ENCODE measurements at regions not wholly inside any gene's neighbourhood (a gene's known extent, or its start where the extent isn't known, plus 50 kb on each side); places are given as distances from the start of the nearest gene placed in this dataset.

- Histone ChIP-seq H3K4me1 (ENCODE audit: control insufficient read depth, insufficient read depth, low read length) (no peaks in the 10 kb centered on the region), H3K27me3 (replicated peaks; ENCODE audit: control insufficient read depth, insufficient read depth, low read length) (no peaks in the 10 kb centered on the region), H3K9me3 (ENCODE audit: control insufficient read depth, low read length) (no peaks in the 10 kb centered on the region), H3K4me3 (ENCODE audit: low read length) (no peak overlapping the region), H3K36me3 (ENCODE audit: control insufficient read depth, insufficient read depth, low read length, severe bottlenecking) (no peaks in the 10 kb centered on the region), H3K9ac (ENCODE audit: low read length) (no peak overlapping the region)
- DNase-seq (ENCODE audit: low read depth): no peak
These were observed 945.8 kb upstream of the CRIM1 start for GRCh38 chr2:35409762-35410161.

DNA sequence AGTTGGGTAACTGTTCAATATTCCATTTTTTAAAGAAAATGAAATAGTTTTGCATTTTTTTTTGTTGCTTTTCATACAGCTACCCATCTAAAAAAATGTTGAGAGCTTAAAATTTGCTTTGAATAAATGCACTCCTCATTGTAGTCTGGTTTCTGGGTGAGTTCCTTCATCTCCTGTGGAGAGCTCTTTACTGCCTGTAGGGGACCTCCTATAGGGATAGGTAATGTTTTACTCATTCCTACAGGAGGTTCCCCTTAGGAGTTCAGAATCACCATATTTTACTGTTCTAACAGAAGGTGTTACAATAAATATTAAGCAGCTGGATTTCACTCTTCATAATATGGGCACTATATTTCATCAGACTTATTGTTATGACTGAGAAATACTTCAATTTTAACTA lies 947.3 kb upstream of the CRIM1 start:
- Histone ChIP-seq H3K36me3 (ENCODE audit: control insufficient read depth, insufficient read depth, low read length, severe bottlenecking) (no peaks in the 10 kb centered on the region), H3K9me3 (ENCODE audit: control insufficient read depth, low read length) (no peaks in the 10 kb centered on the region), H3K4me1 (ENCODE audit: control insufficient read depth, insufficient read depth, low read length) (no peaks in the 10 kb centered on the region), H3K27me3 (replicated peaks; ENCODE audit: control insufficient read depth, insufficient read depth, low read length) (no peaks in the 10 kb centered on the region), H3K9ac (ENCODE audit: low read length) (no peak overlapping the region), H3K4me3 (ENCODE audit: low read length) (no peak overlapping the region)
- DNase-seq (ENCODE audit: low read depth): no peak

- Histone ChIP-seq H3K4me1 (ENCODE audit: control insufficient read depth, insufficient read depth, low read length) (no peaks in the 10 kb centered on the region), H3K9ac (ENCODE audit: low read length) (no peak overlapping the region), H3K9me3 (ENCODE audit: control insufficient read depth, low read length) (no peaks in the 10 kb centered on the region), H3K4me3 (ENCODE audit: low read length) (no peak overlapping the region), H3K36me3 (ENCODE audit: control insufficient read depth, insufficient read depth, low read length, severe bottlenecking) (no peaks in the 10 kb centered on the region), H3K27me3 (replicated peaks; ENCODE audit: control insufficient read depth, insufficient read depth, low read length) (no peaks in the 10 kb centered on the region)
- DNase-seq (ENCODE audit: low read depth): no peak
These were observed 963.7 kb upstream of the CRIM1 start for GRCh38 chr2:35391736-35392442.

DNA sequence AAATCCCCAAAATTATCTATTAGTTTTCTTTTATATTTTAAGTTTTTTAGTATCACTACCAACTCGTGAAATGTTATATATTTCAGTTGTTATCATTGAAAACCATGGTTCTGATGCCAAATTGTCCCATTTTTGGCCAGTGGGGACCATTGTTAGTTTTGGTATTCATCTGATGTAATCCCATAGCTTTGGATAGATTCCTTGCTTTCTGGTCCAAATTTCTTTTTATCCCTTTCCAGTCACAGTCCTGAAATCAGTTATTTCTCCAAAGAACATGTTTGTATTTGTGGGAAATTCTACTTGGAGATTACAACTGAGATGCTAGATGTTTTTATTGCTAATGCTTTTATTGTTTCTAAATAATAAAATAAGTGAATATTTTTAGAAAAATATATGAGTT lies 976.8 kb upstream of the CRIM1 start:
- Histone ChIP-seq H3K9ac (ENCODE audit: low read length) (no peak overlapping the region), H3K36me3 (ENCODE audit: control insufficient read depth, insufficient read depth, low read length, severe bottlenecking) (no peaks in the 10 kb centered on the region), H3K27me3 (replicated peaks; ENCODE audit: control insufficient read depth, insufficient read depth, low read length) (no peaks in the 10 kb centered on the region), H3K4me1 (ENCODE audit: control insufficient read depth, insufficient read depth, low read length) (no peaks in the 10 kb centered on the region), H3K9me3 (ENCODE audit: control insufficient read depth, low read length) (no peaks in the 10 kb centered on the region), H3K4me3 (ENCODE audit: low read length) (no peak overlapping the region)
- DNase-seq (ENCODE audit: low read depth): no peak

- H3K4me1 ChIP-seq (ENCODE audit: control insufficient read depth, insufficient read depth, low read length): no peaks in the 10 kb centered on the region
These were observed 980.7 kb upstream of the CRIM1 start for GRCh38 chr2:35374845-35375244.

DNA sequence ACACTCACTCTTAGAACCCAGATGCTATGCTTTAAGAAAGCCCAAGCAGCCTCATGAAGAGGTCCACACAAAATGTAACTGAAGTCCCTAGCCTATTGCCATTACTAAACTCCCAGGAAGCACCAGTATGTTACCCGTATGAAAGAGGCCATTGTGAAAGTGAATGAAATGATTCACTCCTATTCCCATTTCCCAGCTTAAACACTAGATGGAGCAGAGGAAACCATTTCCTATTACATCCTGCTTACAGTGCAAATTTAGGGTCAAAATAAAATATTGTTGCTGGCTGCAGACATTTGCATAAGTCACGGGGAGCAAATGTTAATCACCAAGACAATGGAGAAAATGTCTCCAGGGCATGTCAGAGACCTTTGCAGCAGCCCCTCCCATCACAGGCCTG lies 989.7 kb upstream of the CRIM1 start:
- Histone ChIP-seq H3K36me3 (ENCODE audit: control insufficient read depth, insufficient read depth, low read length, severe bottlenecking) (no peaks in the 10 kb centered on the region), H3K4me3 (ENCODE audit: low read length) (no peak overlapping the region), H3K4me1 (ENCODE audit: control insufficient read depth, insufficient read depth, low read length) (no peaks in the 10 kb centered on the region), H3K9me3 (ENCODE audit: control insufficient read depth, low read length) (no peaks in the 10 kb centered on the region), H3K27me3 (replicated peaks; ENCODE audit: control insufficient read depth, insufficient read depth, low read length) (no peaks in the 10 kb centered on the region), H3K9ac (ENCODE audit: low read length) (no peak overlapping the region)
- DNase-seq (ENCODE audit: low read depth): peak; percentile 1

More at GRCh38 chr2:35374845-35375244, 980.7 kb upstream of the CRIM1 start:
- Histone ChIP-seq H3K36me3 (ENCODE audit: control insufficient read depth, insufficient read depth, low read length, severe bottlenecking) (no peaks in the 10 kb centered on the region), H3K4me3 (ENCODE audit: low read length) (no peak overlapping the region), H3K9ac (ENCODE audit: low read length) (no peak overlapping the region), H3K27me3 (replicated peaks; ENCODE audit: control insufficient read depth, insufficient read depth, low read length) (no peaks in the 10 kb centered on the region), H3K9me3 (ENCODE audit: control insufficient read depth, low read length) (no peaks in the 10 kb centered on the region)
- DNase-seq (ENCODE audit: low read depth): no peak

- Histone ChIP-seq H3K4me3 (ENCODE audit: low read length) (no peak overlapping the region), H3K9me3 (ENCODE audit: control insufficient read depth, low read length) (no peaks in the 10 kb centered on the region), H3K9ac (ENCODE audit: low read length) (no peak overlapping the region), H3K36me3 (ENCODE audit: control insufficient read depth, insufficient read depth, low read length, severe bottlenecking) (no peaks in the 10 kb centered on the region), H3K27me3 (replicated peaks; ENCODE audit: control insufficient read depth, insufficient read depth, low read length) (no peaks in the 10 kb centered on the region), H3K4me1 (ENCODE audit: control insufficient read depth, insufficient read depth, low read length) (no peaks in the 10 kb centered on the region)
- no peak for DNase-seq (ENCODE audit: low read depth)
These were observed 999.2 kb upstream of the CRIM1 start for GRCh38 chr2:35356332-35356731.

DNA sequence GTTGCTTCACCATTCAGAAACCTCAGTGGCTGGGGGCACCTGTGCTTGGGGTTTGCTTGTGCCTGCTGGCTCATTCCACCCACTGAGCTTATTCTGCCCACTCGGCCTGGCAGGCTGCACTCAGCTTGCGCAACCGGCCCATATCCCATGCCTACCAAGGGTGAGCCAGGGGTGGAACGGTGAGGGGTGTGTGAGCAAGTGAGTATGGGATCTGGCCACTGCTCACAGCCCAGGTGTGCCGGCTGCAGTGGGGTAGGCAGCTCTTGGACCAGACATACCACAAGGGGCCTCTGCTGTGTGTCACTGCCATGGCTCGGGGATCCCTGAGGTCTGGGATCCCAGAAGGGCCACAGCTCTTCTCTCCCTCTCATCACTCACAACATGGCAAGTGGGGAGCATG lies 1000.5 kb upstream of the CRIM1 start:
- DNase-seq (ENCODE audit: low read depth): no peak
- Histone ChIP-seq H3K4me1 (ENCODE audit: control insufficient read depth, insufficient read depth, low read length) (no peaks in the 10 kb centered on the region), H3K36me3 (ENCODE audit: control insufficient read depth, insufficient read depth, low read length, severe bottlenecking) (no peaks in the 10 kb centered on the region), H3K27me3 (replicated peaks; ENCODE audit: control insufficient read depth, insufficient read depth, low read length) (no peaks in the 10 kb centered on the region), H3K4me3 (ENCODE audit: low read length) (no peak overlapping the region), H3K9me3 (ENCODE audit: control insufficient read depth, low read length) (no peaks in the 10 kb centered on the region), H3K9ac (ENCODE audit: low read length) (no peak overlapping the region)

- Histone ChIP-seq H3K9ac (ENCODE audit: low read length) (no peak overlapping the region), H3K9me3 (ENCODE audit: control insufficient read depth, low read length) (no peaks in the 10 kb centered on the region), H3K4me3 (ENCODE audit: low read length) (no peak overlapping the region), H3K4me1 (ENCODE audit: control insufficient read depth, insufficient read depth, low read length) (no peaks in the 10 kb centered on the region), H3K27me3 (replicated peaks; ENCODE audit: control insufficient read depth, insufficient read depth, low read length) (no peaks in the 10 kb centered on the region), H3K36me3 (ENCODE audit: control insufficient read depth, insufficient read depth, low read length, severe bottlenecking) (no peaks in the 10 kb centered on the region)
- no peak for DNase-seq (ENCODE audit: low read depth)
These were observed 1008.0 kb upstream of the CRIM1 start for GRCh38 chr2:35347561-35347960.

GRCh38 chr2:35343135-35343534 lies 1012.4 kb upstream of the CRIM1 start:
- DNase-seq (ENCODE audit: low read depth): no peak
- no peaks in the 10 kb centered on the region for H3K27me3 ChIP-seq (replicated peaks; ENCODE audit: control insufficient read depth, insufficient read depth, low read length)
- no peaks in the 10 kb centered on the region for H3K36me3 ChIP-seq (ENCODE audit: control insufficient read depth, insufficient read depth, low read length, severe bottlenecking)
- H3K9ac ChIP-seq (ENCODE audit: low read length): no peak overlapping the region
- no peak overlapping the region for H3K4me3 ChIP-seq (ENCODE audit: low read length)
- no peaks in the 10 kb centered on the region for H3K9me3 ChIP-seq (ENCODE audit: control insufficient read depth, low read length)
- H3K4me1 ChIP-seq (ENCODE audit: control insufficient read depth, insufficient read depth, low read length): no peaks in the 10 kb centered on the region

DNA sequence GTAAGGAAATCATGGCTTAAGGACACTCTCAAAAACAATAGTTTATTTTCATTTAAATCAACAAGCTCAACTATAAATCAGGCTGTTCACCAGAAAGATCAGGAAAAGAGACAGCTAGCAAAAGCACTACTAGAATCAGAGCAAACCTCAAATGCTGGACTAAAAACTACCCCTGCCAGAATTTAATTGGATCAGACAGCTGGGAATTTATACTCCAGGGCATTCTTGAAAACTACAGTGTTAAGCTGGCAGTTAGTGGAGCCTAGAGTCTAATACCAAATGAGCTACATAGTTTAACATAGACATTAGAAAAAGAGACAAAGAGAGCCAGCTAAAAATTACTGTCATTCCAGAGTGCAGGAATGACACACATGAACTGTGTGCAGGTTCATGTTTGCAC lies 1016.4 kb upstream of the CRIM1 start:
- Histone ChIP-seq H3K9ac (ENCODE audit: low read length) (no peak overlapping the region), H3K9me3 (ENCODE audit: control insufficient read depth, low read length) (no peaks in the 10 kb centered on the region), H3K4me1 (ENCODE audit: control insufficient read depth, insufficient read depth, low read length) (no peaks in the 10 kb centered on the region), H3K27me3 (replicated peaks; ENCODE audit: control insufficient read depth, insufficient read depth, low read length) (no peaks in the 10 kb centered on the region), H3K4me3 (ENCODE audit: low read length) (no peak overlapping the region), H3K36me3 (ENCODE audit: control insufficient read depth, insufficient read depth, low read length, severe bottlenecking) (no peaks in the 10 kb centered on the region)
- DNase-seq (ENCODE audit: low read depth): no peak

- no peaks in the 10 kb centered on the region for H3K27me3 ChIP-seq (replicated peaks; ENCODE audit: control insufficient read depth, insufficient read depth, low read length)
- H3K4me3 ChIP-seq (ENCODE audit: low read length): no peak overlapping the region
- H3K9ac ChIP-seq (ENCODE audit: low read length): no peak overlapping the region
- DNase-seq (ENCODE audit: low read depth): no peak
- no peaks in the 10 kb centered on the region for H3K4me1 ChIP-seq (ENCODE audit: control insufficient read depth, insufficient read depth, low read length)
- H3K36me3 ChIP-seq (ENCODE audit: control insufficient read depth, insufficient read depth, low read length, severe bottlenecking): no peaks in the 10 kb centered on the region
- H3K9me3 ChIP-seq (ENCODE audit: control insufficient read depth, low read length): no peaks in the 10 kb centered on the region
These were observed 1017.7 kb upstream of the CRIM1 start for GRCh38 chr2:35337922-35338321.
